HEK293T (cell line): ENCODE measurements at regions not wholly inside any gene's neighbourhood (a gene's known extent, or its start where the extent isn't known, plus 50 kb on each side); places are given as distances from the start of the nearest gene placed in this dataset.

Experiments
- FOXA1 ChIP-seq: fragments of 450-650 bp; IDR thresholded peaks from 2 replicates; pipeline ENCODE4 v1.6.1; 2016; ENCODE audit warnings: mild to moderate bottlenecking
- FOXM1 ChIP-seq: fragments of 450-650 bp; IDR thresholded peaks from 2 replicates; pipeline ENCODE4 v1.6.1; 2017; ENCODE audit warnings: mild to moderate bottlenecking, borderline replicate concordance
- NFRKB ChIP-seq: fragments of 450-650 bp; IDR thresholded peaks from 2 replicates; pipeline ENCODE4 v1.6.1; 2016; ENCODE audit warnings: mild to moderate bottlenecking, moderate library complexity
- SUZ12 ChIP-seq: fragments of 450-650 bp; IDR thresholded peaks from 2 replicates; pipeline ENCODE4 v1.6.1; 2016; ENCODE audit warnings: mild to moderate bottlenecking
- ZNF384 ChIP-seq: fragments of 450-650 bp; IDR thresholded peaks from 2 replicates; pipeline ENCODE4 v1.6.1; 2016

DNA sequence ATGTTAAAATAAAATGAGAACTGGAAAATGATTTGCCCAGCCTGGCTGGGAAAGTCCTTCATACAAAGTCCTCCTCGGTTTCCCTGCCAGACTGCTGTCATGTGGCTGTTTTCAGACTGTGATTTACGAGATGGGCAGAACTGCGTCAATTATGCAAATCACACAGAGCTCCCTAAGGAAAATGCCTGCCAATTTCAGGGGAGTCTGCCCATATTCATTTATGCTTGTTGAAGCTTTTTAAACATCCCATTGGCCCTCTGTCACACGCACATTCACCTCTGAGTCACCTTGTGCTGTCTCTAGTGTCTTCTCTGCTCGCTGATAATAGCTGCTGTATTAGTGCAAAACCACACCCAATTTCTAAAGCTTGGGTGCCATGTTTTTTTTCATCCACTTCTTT lies 81.7 kb upstream of the FAM20A start:
- no peak for TF ChIP-seq FOXA1
- no peak for TF ChIP-seq SUZ12
- TF ChIP-seq FOXM1 = no peak
- no peak for TF ChIP-seq NFRKB
- TF ChIP-seq ZNF384 = no peak
